K562 (cell line): ENCODE measurements at regions not wholly inside any gene's neighbourhood (a gene's known extent, or its start where the extent isn't known, plus 50 kb on each side); places are given as distances from the start of the nearest gene placed in this dataset.

ENCODE experiments used
- ATAC-seq: fragments of 200-7000 bp; cut with Tn5 transposase; 3 replicates; pipeline ENCODE4 v1.9.1; 2020; ENCODE audit warnings: moderate library complexity
- BruUV-seq: library from RNA; stranded (reverse); fragments of 400-500 nt; replicated peaks from 2 replicates; lab custom pipeline; 2021; lab: Mats Ljungman, UMichigan
- CTCF ChIA-PET: fragments of 300-600 bp; formaldehyde crosslinking; extraction: SDS; loops from one replicate; lab custom pipeline; 2021; ENCODE audit warnings: low intra/inter-chr PET ratio; lab: Yijun Ruan, JAX
- POLR2A ChIA-PET: fragments of 300-600, 350-650 bp; sonication (Branson Sonifier 250); formaldehyde crosslinking; extraction: SDS; loops from one replicate; lab custom pipeline; 2021; ENCODE audit warnings: antibody characterized with exemption, inconsistent platforms; lab: Yijun Ruan, JAX
- DNase-seq, 4 experiments: peaks; one replicate each; pipeline versions ENCODE4 v3.0.0 to v3.0.0-alpha.2; 2011 to 2018; ENCODE audit warnings: low spot score in 3 of 4, mixed read lengths in 3 of 4; ENCODE audit errors: extremely low read depth in 1 of 4
- FAIRE-seq: peaks from 2 replicates; lab custom pipeline; 2011; peaks lifted over from hg19 to GRCh38; lab: Jason Lieb, UNC
- H2AFZ ChIP-seq: 2 replicates; pipeline ENCODE4 v1.6.0; 2011; ENCODE audit warnings: low read depth, low read length, control low read depth, inconsistent platforms
- H3K27ac ChIP-seq: fragments of 200-600 bp; 3 replicates; pipeline ENCODE4 v1.8.0; 2011; ENCODE audit warnings: low read depth, mild to moderate bottlenecking, control low read depth, inconsistent platforms, low read length, moderate library complexity, mixed read lengths; ENCODE audit errors: extremely low read depth
- H3K27me3 ChIP-seq, 2 experiments: fragments of 300-600 bp in 1 of 2; 2 replicates in 1 of 2; 3 replicates in 1 of 2; pipeline versions ENCODE4 v1.6.0 to v1.8.0; 2011; ENCODE audit warnings: inconsistent platforms in 2 of 2, low read length in 2 of 2, mild to moderate bottlenecking in 1 of 2, mixed read lengths in 1 of 2, moderate library complexity in 1 of 2; ENCODE audit not compliant: control insufficient read depth in 2 of 2, insufficient read depth in 2 of 2
- H3K36me3 ChIP-seq: fragments of 300-600 bp; 3 replicates; pipeline ENCODE4 v1.8.0; 2011; ENCODE audit warnings: mild to moderate bottlenecking, low read length, inconsistent platforms; ENCODE audit not compliant: control insufficient read depth, insufficient read depth
- H3K4me1 ChIP-seq, 2 experiments: fragments of 200-600 bp in 1 of 2; replicated peaks in 1 of 2; 2 replicates in 1 of 2; 3 replicates in 1 of 2; pipeline versions ENCODE4 v1.5.1 to v1.8.0; 2011; ENCODE audit warnings: inconsistent platforms in 2 of 2, low read length in 2 of 2, mild to moderate bottlenecking in 1 of 2, mixed read lengths in 1 of 2, moderate library complexity in 1 of 2; ENCODE audit not compliant: control insufficient read depth in 2 of 2, insufficient read depth in 2 of 2
- H3K4me2 ChIP-seq: 2 replicates; pipeline ENCODE4 v1.6.1; 2011; ENCODE audit warnings: low read length, control low read depth, inconsistent platforms, mixed read lengths; ENCODE audit not compliant: insufficient read depth
- H3K4me3 ChIP-seq: fragments of 200-600 bp; sonication (generic), shearing (Covaris generic); 2 replicates; pipeline ENCODE4 v1.5.1; 2016; ENCODE audit warnings: control low read depth, inconsistent platforms
- H3K79me2 ChIP-seq: fragments of 200-600 bp; 3 replicates; pipeline ENCODE4 v1.8.0; 2011; ENCODE audit warnings: low read length, inconsistent platforms; ENCODE audit not compliant: control insufficient read depth, insufficient read depth
- H3K9ac ChIP-seq, 2 experiments: 2 replicates each; pipeline versions ENCODE4 v1.6.0 to v1.6.1; 2011; ENCODE audit warnings: low read depth in 2 of 2, low read length in 2 of 2, control low read depth in 1 of 2, inconsistent platforms in 1 of 2, mild to moderate bottlenecking in 1 of 2, mixed read lengths in 1 of 2; ENCODE audit not compliant: insufficient read depth in 1 of 2
- H3K9me1 ChIP-seq: one replicate; pipeline ENCODE4 v1.6.0; 2011; ENCODE audit warnings: inconsistent platforms, mild to moderate bottlenecking, low read length, moderate library complexity; ENCODE audit not compliant: control insufficient read depth, insufficient read depth
- H3K9me3 ChIP-seq: replicated peaks from 2 replicates; pipeline ENCODE4 v1.5.1; 2011; ENCODE audit warnings: low read depth, low read length, inconsistent platforms; ENCODE audit not compliant: control insufficient read depth, insufficient read depth
- H4K20me1 ChIP-seq: replicated peaks from 2 replicates; pipeline ENCODE4 v1.6.1; 2011; ENCODE audit warnings: low read length, inconsistent platforms, mixed read lengths; ENCODE audit not compliant: control insufficient read depth, insufficient read depth
- BRD4 ChIP-seq: fragments of 200-600 bp; sonication (generic); IDR thresholded peaks from 2 replicates; pipeline ENCODE4 v1.6.1; 2017; ENCODE audit warnings: inconsistent platforms
- DACH1 ChIP-seq: fragments of 450-650 bp; IDR thresholded peaks from 2 replicates; pipeline ENCODE4 v1.6.1; 2018; ENCODE audit not compliant: partially characterized antibody
- HEY1 ChIP-seq: fragments of 250-450 bp; sonication (Bioruptor Pico); IDR thresholded peaks from 2 replicates; pipeline ENCODE4 v1.5.0; 2020; ENCODE audit warnings: mild to moderate bottlenecking, moderate library complexity, borderline replicate concordance
- L3MBTL2 ChIP-seq: fragments of 450-650 bp; IDR thresholded peaks from 2 replicates; pipeline ENCODE4 v1.6.1; 2016; ENCODE audit warnings: mild to moderate bottlenecking, moderate library complexity
- NCOA2 ChIP-seq, 2 experiments: fragments of 450-650 bp; IDR thresholded peaks; 2 replicates each; pipeline ENCODE4 v1.6.1; 2018; ENCODE audit warnings: mild to moderate bottlenecking in 2 of 2, moderate library complexity in 1 of 2; ENCODE audit not compliant: partially characterized antibody in 2 of 2
- ZBED1 ChIP-seq: IDR thresholded peaks from 2 replicates; pipeline ENCODE4 v1.6.1; 2014
- ZNF175 ChIP-seq: fragments of 200-800 bp; sonication (Bioruptor generic); IDR thresholded peaks from 2 replicates; pipeline ENCODE4 v1.6.1; 2016; ENCODE audit warnings: low read depth, mild to moderate bottlenecking, missing genetic modification characterization, missing compliant biosample characterization
- ZNF3 ChIP-seq: fragments of 250-450 bp; sonication (Bioruptor Pico); IDR thresholded peaks from 2 replicates; pipeline ENCODE4 v1.5.0; 2021; ENCODE audit warnings: mild to moderate bottlenecking, moderate library complexity
- ZNF408 ChIP-seq: fragments of 250-450 bp; sonication (Bioruptor Pico); IDR thresholded peaks from 2 replicates; pipeline ENCODE4 v1.4.0; 2020; ENCODE audit warnings: low read depth, mild to moderate bottlenecking, moderate library complexity
- ZNF507 ChIP-seq: conservative IDR thresholded peaks from 2 replicates; pipeline ENCODE4 v1.6.1; 2017; ENCODE audit warnings: missing genetic modification characterization, missing compliant biosample characterization
- ZNF764 ChIP-seq: fragments of 250-450 bp; sonication (Bioruptor Pico); IDR thresholded peaks from 2 replicates; pipeline ENCODE4 v1.4.0; 2020; ENCODE audit warnings: low read depth, mild to moderate bottlenecking, moderate library complexity
- ZNF77 ChIP-seq: fragments of 250-450 bp; sonication (Bioruptor Pico); IDR thresholded peaks from 2 replicates; pipeline ENCODE4 v1.5.0; 2020
- WGBS: fragments of 100-300 bp; shearing (Covaris generic); methylation state at CpG from one replicate; pipeline ENCODE4 v1.1.6; 2016; ENCODE audit warnings: low coverage, mixed read lengths; ENCODE audit not compliant: insufficient coverage; ENCODE audit errors: missing lambda C conversion rate; 5-methylcytosine and 5-hydroxymethylcytosine counted together
- in situ Hi-C: fragments of 300-500 bp; cut with MboI; formaldehyde crosslinking; loops from 4 replicates; pipeline ENCODE4 v1.15.0; 2018; ENCODE audit warnings: inconsistent platforms, mixed read lengths
- intact Hi-C: fragments of 100-400 bp; cut with micrococcal nuclease; formaldehyde crosslinking; loops from 2 replicates; pipeline ENCODE4 v1.14.2; 2022
- TF ChIP-seq, protein P1 (sequence below), 2 experiments: IDR thresholded peaks; 2 replicates each; pipeline ENCODE4 v1.6.1; 2012; ENCODE audit warnings: improper control_type of control experiment in 2 of 2, low read depth in 2 of 2, low read length in 2 of 2, borderline replicate concordance in 1 of 2
- TF ChIP-seq, protein P2 (sequence below): fragments of 450-650 bp; IDR thresholded peaks from 2 replicates; pipeline ENCODE4 v1.6.1; 2017; ENCODE audit warnings: mild to moderate bottlenecking, moderate library complexity
- TF ChIP-seq, protein P3 (sequence below): fragments of 250-450 bp; sonication (Bioruptor Pico); IDR thresholded peaks from 2 replicates; pipeline ENCODE4 v1.9.0; 2021; ENCODE audit warnings: mild to moderate bottlenecking, inconsistent platforms
- TF ChIP-seq, protein P4 (sequence below): fragments of 150-350 bp; conservative IDR thresholded peaks from 2 replicates; pipeline ENCODE4 v1.6.1; 2014; ENCODE audit warnings: low read length

DNA sequence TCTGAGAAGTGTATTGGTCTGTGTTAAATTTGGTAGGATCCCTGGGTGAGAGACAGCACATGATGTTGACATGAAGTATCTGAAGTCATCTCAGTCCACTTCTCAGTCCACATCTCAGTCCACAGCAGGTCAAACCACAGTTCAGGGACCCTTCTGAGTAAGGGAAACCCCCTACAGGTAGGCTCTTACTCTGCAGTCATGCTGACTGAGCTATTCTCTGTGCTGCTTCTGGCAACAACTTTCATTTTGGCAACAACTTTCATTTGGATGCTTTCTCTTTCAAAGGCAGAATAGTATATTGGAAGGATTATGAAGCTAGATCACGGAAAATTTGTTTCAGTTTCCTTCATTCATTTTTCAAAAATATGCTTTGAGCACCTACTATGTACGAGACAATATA, 178.2 kb upstream of the GOLIM4 start:
- in situ Hi-C loops: no loop called here
- Histone ChIP-seq H2AFZ (no peak overlapping the region), H3K9me3 (no peaks in the 10 kb centered on the region), H3K4me1 (no peaks in the 10 kb centered on the region), H3K27ac (no peak overlapping the region), H3K79me2 (no peaks in the 10 kb centered on the region), H3K4me3 (no peak overlapping the region), H3K4me2 (no peak overlapping the region), H3K9ac (no peak overlapping the region), H3K36me3 (no peaks in the 10 kb centered on the region), H3K27me3 (no peaks in the 10 kb centered on the region), H3K9me1 (no peaks in the 10 kb centered on the region), H4K20me1 (no peaks in the 10 kb centered on the region)
- 0% methylated on average over 2 of the region's 2 CpGs for WGBS
- FAIRE-seq (no peak), ATAC-seq (no peak), DNase-seq (no peak)
- POLR2A ChIA-PET: no interaction called here
- no TSS peak for BruUV-seq
- intact Hi-C loops: no loop called here
- CTCF ChIA-PET: no interaction called here
- TF ChIP-seq, protein P1, sequence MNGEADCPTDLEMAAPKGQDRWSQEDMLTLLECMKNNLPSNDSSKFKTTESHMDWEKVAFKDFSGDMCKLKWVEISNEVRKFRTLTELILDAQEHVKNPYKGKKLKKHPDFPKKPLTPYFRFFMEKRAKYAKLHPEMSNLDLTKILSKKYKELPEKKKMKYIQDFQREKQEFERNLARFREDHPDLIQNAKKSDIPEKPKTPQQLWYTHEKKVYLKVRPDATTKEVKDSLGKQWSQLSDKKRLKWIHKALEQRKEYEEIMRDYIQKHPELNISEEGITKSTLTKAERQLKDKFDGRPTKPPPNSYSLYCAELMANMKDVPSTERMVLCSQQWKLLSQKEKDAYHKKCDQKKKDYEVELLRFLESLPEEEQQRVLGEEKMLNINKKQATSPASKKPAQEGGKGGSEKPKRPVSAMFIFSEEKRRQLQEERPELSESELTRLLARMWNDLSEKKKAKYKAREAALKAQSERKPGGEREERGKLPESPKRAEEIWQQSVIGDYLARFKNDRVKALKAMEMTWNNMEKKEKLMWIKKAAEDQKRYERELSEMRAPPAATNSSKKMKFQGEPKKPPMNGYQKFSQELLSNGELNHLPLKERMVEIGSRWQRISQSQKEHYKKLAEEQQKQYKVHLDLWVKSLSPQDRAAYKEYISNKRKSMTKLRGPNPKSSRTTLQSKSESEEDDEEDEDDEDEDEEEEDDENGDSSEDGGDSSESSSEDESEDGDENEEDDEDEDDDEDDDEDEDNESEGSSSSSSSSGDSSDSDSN (IDR thresholded peaks at IDR 0.05; ENCODE audit: borderline replicate concordance in 1 of 2, low read depth in 2 of 2, low read length in 2 of 2): no peak
- no peak for TF ChIP-seq ZNF507
- TF ChIP-seq, protein P2, sequence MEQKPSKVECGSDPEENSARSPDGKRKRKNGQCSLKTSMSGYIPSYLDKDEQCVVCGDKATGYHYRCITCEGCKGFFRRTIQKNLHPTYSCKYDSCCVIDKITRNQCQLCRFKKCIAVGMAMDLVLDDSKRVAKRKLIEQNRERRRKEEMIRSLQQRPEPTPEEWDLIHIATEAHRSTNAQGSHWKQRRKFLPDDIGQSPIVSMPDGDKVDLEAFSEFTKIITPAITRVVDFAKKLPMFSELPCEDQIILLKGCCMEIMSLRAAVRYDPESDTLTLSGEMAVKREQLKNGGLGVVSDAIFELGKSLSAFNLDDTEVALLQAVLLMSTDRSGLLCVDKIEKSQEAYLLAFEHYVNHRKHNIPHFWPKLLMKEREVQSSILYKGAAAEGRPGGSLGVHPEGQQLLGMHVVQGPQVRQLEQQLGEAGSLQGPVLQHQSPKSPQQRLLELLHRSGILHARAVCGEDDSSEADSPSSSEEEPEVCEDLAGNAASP: no peak
- no peak for TF ChIP-seq NCOA2 (IDR thresholded peaks at IDR 0.05; ENCODE audit: partially characterized antibody in 2 of 2)
- TF ChIP-seq L3MBTL2: no peak
- no peak for TF ChIP-seq ZNF3 (CRISPR knock-in tag)
- TF ChIP-seq ZNF175 (CRISPR knock-in tag): no peak
- TF ChIP-seq ZNF408: no peak
- TF ChIP-seq, protein P3, sequence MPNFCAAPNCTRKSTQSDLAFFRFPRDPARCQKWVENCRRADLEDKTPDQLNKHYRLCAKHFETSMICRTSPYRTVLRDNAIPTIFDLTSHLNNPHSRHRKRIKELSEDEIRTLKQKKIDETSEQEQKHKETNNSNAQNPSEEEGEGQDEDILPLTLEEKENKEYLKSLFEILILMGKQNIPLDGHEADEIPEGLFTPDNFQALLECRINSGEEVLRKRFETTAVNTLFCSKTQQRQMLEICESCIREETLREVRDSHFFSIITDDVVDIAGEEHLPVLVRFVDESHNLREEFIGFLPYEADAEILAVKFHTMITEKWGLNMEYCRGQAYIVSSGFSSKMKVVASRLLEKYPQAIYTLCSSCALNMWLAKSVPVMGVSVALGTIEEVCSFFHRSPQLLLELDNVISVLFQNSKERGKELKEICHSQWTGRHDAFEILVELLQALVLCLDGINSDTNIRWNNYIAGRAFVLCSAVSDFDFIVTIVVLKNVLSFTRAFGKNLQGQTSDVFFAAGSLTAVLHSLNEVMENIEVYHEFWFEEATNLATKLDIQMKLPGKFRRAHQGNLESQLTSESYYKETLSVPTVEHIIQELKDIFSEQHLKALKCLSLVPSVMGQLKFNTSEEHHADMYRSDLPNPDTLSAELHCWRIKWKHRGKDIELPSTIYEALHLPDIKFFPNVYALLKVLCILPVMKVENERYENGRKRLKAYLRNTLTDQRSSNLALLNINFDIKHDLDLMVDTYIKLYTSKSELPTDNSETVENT (CRISPR knock-in tag): no peak
- TF ChIP-seq BRD4: no peak
- no peak for TF ChIP-seq ZNF77 (CRISPR knock-in tag)
- TF ChIP-seq HEY1 (CRISPR knock-in tag): no peak
- no peak for TF ChIP-seq DACH1
- no peak for TF ChIP-seq ZNF764 (CRISPR knock-in tag)
- TF ChIP-seq, protein P4, sequence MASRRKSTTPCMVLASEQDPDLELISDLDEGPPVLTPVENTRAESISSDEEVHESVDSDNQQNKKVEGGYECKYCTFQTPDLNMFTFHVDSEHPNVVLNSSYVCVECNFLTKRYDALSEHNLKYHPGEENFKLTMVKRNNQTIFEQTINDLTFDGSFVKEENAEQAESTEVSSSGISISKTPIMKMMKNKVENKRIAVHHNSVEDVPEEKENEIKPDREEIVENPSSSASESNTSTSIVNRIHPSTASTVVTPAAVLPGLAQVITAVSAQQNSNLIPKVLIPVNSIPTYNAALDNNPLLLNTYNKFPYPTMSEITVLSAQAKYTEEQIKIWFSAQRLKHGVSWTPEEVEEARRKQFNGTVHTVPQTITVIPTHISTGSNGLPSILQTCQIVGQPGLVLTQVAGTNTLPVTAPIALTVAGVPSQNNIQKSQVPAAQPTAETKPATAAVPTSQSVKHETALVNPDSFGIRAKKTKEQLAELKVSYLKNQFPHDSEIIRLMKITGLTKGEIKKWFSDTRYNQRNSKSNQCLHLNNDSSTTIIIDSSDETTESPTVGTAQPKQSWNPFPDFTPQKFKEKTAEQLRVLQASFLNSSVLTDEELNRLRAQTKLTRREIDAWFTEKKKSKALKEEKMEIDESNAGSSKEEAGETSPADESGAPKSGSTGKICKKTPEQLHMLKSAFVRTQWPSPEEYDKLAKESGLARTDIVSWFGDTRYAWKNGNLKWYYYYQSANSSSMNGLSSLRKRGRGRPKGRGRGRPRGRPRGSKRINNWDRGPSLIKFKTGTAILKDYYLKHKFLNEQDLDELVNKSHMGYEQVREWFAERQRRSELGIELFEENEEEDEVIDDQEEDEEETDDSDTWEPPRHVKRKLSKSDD: no peak
- TF ChIP-seq ZBED1: no peak
